ENCODE measurements at regions not wholly inside any gene's neighbourhood (a gene's known extent, or its start where the extent isn't known, plus 50 kb on each side); places are given as distances from the start of the nearest gene placed in this dataset.
"Not testable (repeated sequence)": the region's sequence is repeated elsewhere in the genome, so short reads cannot be mapped to it uniquely, and the experiment has no call there.

- no peak for DNase-seq
Observed at GRCh38 chr18:56312551-56313335, 325.6 kb downstream of the TXNL1 start.

GRCh38 chr18:56309104-56309503 is 329.3 kb downstream of the TXNL1 start:
- no peak for DNase-seq

- no peak for DNase-seq
Observed at GRCh38 chr18:56307354-56308170, 330.8 kb downstream of the TXNL1 start.

GRCh38 chr18:56306797-56307196 is 331.6 kb downstream of the TXNL1 start:
- no peak for DNase-seq

GRCh38 chr18:56305583-56305982 is 332.8 kb downstream of the TXNL1 start:
- no peak for DNase-seq

GRCh38 chr18:56302156-56302555 is 336.2 kb downstream of the TXNL1 start:
- DNase-seq, result no peak

GRCh38 chr18:56299740-56300139 is 338.7 kb downstream of the TXNL1 start:
- DNase-seq, result no peak

GRCh38 chr18:56298935-56299334 is 339.5 kb downstream of the TXNL1 start:
- no peak for DNase-seq

- DNase-seq, result no peak
Observed at GRCh38 chr18:56296381-56296780, 342.0 kb downstream of the TXNL1 start.

- no peak for DNase-seq
Observed at GRCh38 chr18:56294484-56295183, 343.8 kb downstream of the TXNL1 start.

GRCh38 chr18:56291294-56291693 is 347.1 kb downstream of the TXNL1 start:
- no peak for DNase-seq

GRCh38 chr18:56289381-56289780 is 349.0 kb downstream of the TXNL1 start:
- DNase-seq, result no peak

GRCh38 chr18:56286775-56287325 is 351.5 kb downstream of the TXNL1 start:
- DNase-seq, result no peak

GRCh38 chr18:56285387-56286065 is 352.9 kb downstream of the TXNL1 start:
- DNase-seq, result no peak

- DNase-seq, result no peak
Observed at GRCh38 chr18:56284319-56284718, 354.1 kb downstream of the TXNL1 start.

GRCh38 chr18:56283316-56283715 is 355.1 kb downstream of the TXNL1 start:
- no peak for DNase-seq

- no peak for DNase-seq
Observed at GRCh38 chr18:56282234-56283104, 355.9 kb downstream of the TXNL1 start.

GRCh38 chr18:56279816-56280215 is 358.6 kb downstream of the TXNL1 start:
- DNase-seq, result not testable (repeated sequence)

- DNase-seq, result no peak
Observed at GRCh38 chr18:56278421-56279003, 359.9 kb downstream of the TXNL1 start.

GRCh38 chr18:56276466-56276865 is 361.9 kb downstream of the TXNL1 start:
- no peak for DNase-seq

- no peak for DNase-seq
Observed at GRCh38 chr18:56273541-56274219, 364.7 kb downstream of the TXNL1 start.
